Fibroblast of pulmonary artery (primary cell): ENCODE measurements at regions not wholly inside any gene's neighbourhood (a gene's known extent, or its start where the extent isn't known, plus 50 kb on each side); places are given as distances from the start of the nearest gene placed in this dataset.

Experiments
- DNase-seq: peaks from one replicate; pipeline ENCODE4 v3.0.0-alpha.2; 2010; ENCODE audit warnings: low read depth
- H3K4me3 ChIP-seq: replicated peaks from 2 replicates; pipeline ENCODE4 v1.5.1; 2011; ENCODE audit warnings: low read depth, mild to moderate bottlenecking, control low read depth, low read length, moderate library complexity
- TF ChIP-seq, protein P1 (sequence below): IDR thresholded peaks from 2 replicates; pipeline ENCODE4 v1.5.1; 2011; ENCODE audit warnings: mild to moderate bottlenecking, control low read depth, low read length, inconsistent platforms; ENCODE audit errors: missing control alignments

DNA sequence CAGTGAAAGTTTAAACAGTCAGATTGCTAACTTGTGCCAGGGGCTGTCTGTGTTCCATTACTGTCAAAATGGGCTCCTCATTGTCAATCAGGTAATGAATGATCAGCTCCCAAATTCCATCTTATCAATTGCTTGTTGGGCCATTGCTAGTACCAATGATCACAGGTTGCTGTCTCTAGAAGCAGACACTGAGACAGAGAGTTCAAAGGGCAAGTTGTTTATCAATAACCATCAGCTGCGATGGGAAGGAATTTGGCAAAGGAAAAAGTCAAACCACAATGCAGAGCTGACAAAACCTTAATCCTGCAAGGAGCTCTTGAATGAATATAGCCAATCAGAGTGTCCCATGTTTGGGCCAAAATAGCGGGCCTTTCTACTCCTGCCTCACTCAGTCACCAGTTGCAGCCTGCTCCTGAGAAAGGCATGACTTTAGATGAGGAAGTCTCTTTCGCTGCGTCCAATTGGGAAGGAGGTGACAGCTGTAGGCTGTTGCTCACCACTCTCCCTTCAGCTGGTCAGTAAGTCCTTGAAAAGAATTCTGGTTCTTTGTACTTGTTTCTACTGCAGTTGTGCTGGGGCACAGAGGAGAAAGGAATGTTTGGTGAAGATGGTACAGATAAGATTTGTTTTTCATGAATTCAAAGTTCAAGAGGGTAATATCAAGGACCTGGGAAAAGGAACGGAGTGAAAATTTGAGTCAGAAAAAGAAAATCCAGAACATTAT is 179.2 kb upstream of the PDE3A start:
- no peak for DNase-seq
- H3K4me3 ChIP-seq, result no peak overlapping the region
- TF ChIP-seq, protein P1, sequence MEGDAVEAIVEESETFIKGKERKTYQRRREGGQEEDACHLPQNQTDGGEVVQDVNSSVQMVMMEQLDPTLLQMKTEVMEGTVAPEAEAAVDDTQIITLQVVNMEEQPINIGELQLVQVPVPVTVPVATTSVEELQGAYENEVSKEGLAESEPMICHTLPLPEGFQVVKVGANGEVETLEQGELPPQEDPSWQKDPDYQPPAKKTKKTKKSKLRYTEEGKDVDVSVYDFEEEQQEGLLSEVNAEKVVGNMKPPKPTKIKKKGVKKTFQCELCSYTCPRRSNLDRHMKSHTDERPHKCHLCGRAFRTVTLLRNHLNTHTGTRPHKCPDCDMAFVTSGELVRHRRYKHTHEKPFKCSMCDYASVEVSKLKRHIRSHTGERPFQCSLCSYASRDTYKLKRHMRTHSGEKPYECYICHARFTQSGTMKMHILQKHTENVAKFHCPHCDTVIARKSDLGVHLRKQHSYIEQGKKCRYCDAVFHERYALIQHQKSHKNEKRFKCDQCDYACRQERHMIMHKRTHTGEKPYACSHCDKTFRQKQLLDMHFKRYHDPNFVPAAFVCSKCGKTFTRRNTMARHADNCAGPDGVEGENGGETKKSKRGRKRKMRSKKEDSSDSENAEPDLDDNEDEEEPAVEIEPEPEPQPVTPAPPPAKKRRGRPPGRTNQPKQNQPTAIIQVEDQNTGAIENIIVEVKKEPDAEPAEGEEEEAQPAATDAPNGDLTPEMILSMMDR, result no peak

DNA sequence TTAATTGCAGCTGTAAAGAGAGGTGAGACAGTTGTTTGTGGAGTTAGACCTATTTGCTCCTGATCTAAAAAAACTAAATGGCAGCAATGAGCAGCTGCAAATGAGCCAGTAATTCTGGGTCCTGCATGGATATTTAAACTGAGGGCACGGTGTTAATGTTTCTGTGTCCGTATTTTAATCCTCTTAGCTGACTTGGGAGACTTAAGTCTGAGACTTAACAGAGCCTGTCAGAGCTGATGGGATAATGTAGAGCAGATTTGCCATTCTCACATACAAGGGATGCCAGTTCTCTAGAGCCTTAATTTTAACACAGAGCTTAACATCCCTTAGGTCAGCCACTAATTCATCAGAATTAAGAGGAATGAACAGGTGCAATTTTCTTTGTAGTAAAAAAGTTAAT is 178.6 kb upstream of the PDE3A start:
- H3K4me3 ChIP-seq, result no peak overlapping the region
- TF ChIP-seq, protein P1, result no peak
- DNase-seq, result no peak

DNA sequence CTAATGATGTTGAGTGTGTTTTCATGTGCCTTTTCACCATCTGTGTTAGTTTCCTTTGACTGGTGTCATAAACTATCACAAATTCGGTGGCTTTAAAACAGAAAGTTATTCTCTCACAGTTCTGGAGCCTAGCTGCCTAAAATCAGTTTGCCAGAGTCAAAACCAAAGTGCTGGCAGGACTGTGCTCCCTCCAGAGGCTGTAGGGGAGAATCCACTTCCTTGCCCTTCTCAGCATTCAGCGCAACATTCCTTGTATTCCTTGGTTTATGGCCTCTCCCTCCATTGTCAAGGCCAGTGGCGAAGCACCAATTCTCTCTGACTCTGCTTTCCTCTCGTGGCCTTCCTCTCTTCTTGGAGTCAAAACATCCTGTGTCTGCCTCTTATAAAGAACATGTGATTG is 174.2 kb upstream of the PDE3A start:
- DNase-seq, result peak; percentile 54
- no peak overlapping the region for H3K4me3 ChIP-seq
- TF ChIP-seq, protein P1, result peak; percentile 51

DNA sequence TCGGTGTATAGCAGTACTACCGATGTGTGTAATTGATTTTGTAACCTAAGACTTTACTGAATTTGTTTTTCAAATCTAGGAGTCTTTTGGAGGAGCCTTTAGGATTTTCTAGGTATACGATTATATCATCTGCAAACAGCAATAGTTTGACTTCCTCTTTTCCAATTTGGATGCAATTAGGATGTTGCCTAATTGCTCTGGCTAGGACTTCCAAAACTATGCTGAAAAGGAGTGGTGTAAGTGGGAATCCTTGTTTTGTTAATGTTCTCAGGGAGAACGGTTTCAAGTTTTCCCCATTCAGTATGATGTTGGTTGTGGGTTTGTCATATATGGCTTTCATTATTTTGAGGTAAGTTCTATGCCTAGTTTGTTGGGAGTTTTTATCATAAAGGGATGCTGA is 171.6 kb upstream of the PDE3A start:
- TF ChIP-seq, protein P1, result no peak
- DNase-seq, result no peak
- no peak overlapping the region for H3K4me3 ChIP-seq

DNA sequence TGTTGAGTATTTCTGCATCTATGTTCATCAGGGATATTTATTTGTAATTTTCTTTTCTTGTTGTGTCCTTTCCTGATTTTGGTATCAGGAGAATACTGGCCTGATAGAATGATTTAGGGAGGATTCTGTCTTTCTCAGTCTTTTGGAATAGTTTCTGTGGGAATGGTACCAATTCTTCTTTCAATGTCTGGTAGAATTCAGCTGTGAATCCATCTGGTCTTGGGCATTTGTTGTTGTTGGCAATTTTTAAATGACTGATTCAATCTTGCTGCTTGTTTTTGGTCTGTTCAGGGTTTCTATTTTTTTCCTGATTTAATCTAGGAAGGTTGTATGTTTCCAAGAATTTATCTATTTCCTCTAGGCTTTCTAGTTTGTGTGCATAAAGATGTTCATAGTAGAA is 170.9 kb upstream of the PDE3A start:
- no peak overlapping the region for H3K4me3 ChIP-seq
- TF ChIP-seq, protein P1, result no peak
- DNase-seq, result no peak

DNA sequence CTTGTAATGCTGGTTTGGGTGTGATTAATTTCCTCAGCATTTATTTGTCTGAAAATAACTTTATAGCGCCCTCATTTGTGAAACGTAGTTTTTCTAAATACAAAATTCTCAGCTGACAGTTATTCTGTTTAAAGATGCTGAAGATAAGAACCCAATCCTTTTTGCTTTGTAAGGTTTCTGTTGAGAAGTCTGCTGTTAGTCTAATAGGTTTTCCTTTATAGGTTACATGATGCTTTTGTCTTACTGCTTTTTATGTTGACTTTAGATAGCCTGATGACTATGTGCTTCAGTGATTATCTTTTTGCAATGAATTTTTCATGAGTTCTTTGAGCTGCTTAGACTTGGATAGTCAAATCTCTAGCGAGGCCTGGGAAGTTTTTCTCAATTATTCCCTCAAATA is 168.6 kb upstream of the PDE3A start:
- H3K4me3 ChIP-seq, result no peak overlapping the region
- TF ChIP-seq, protein P1, result no peak
- DNase-seq, result no peak

DNA sequence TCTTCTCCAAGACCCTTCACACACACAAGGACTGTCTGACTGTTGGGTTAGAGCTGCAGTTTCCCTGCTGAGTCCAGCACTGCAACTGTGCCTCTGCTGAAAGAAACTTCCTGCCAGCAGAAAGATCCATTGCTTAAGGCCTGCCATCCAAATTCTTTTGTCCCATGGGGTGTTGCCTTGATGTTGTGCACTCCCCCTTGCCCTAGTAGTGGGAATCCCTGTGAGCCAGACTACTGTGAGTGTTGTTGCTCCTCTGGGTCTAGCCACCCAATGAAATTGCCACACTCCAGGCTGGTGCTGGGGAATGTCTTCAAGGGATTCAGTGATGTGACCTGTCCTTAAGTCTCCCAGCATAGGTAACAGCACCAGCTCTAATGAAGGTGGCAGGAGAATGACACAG is 166.6 kb upstream of the PDE3A start:
- TF ChIP-seq, protein P1, result no peak
- H3K4me3 ChIP-seq, result no peak overlapping the region
- no peak for DNase-seq
